NB4 (cell line): ENCODE measurements at regions not wholly inside any gene's neighbourhood (a gene's known extent, or its start where the extent isn't known, plus 50 kb on each side); places are given as distances from the start of the nearest gene placed in this dataset.
A peak's percentile ranks its signal among the peaks of the same experiment; 100 is the strongest.

Experiments used
- MYC ChIP-seq: IDR thresholded peaks from 2 replicates; pipeline ENCODE4 v1.6.1; 2011; ENCODE audit warnings: low read depth, low read length
- POLR2A ChIP-seq: IDR thresholded peaks from 2 replicates; pipeline ENCODE4 v1.6.1; 2011; ENCODE audit warnings: mild to moderate bottlenecking; ENCODE audit not compliant: insufficient read length; ENCODE audit errors: extremely low read depth
- TF ChIP-seq, protein P1 (sequence below): IDR thresholded peaks from one replicate; pipeline ENCODE4 v1.5.1; 2012; ENCODE audit warnings: low read depth, low read length
- TF ChIP-seq, protein P2 (sequence below): IDR thresholded peaks from 2 replicates; pipeline ENCODE4 v1.6.1; 2011; ENCODE audit warnings: low read depth, low read length

DNA sequence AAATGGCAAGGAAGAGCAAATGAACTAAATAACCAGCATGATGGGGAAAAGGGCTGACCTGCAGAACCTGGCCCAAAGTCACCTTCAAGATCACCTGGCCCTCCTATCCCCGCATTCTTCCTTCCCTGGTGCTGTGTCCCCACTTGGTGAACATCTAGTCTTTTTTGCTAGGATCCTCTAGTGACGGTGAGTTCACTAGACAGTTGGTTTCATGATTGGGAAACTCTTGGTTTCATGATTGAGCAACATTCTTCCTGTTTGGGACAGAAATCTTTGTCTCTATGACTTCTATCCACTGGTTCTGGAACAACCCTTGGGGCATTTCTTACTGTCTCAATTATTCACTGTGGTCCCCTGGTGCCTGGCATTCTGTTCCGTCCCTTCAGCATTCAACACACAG, 50.2 kb upstream of the DAB2IP start:
- TF ChIP-seq, protein P1, sequence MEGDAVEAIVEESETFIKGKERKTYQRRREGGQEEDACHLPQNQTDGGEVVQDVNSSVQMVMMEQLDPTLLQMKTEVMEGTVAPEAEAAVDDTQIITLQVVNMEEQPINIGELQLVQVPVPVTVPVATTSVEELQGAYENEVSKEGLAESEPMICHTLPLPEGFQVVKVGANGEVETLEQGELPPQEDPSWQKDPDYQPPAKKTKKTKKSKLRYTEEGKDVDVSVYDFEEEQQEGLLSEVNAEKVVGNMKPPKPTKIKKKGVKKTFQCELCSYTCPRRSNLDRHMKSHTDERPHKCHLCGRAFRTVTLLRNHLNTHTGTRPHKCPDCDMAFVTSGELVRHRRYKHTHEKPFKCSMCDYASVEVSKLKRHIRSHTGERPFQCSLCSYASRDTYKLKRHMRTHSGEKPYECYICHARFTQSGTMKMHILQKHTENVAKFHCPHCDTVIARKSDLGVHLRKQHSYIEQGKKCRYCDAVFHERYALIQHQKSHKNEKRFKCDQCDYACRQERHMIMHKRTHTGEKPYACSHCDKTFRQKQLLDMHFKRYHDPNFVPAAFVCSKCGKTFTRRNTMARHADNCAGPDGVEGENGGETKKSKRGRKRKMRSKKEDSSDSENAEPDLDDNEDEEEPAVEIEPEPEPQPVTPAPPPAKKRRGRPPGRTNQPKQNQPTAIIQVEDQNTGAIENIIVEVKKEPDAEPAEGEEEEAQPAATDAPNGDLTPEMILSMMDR: no peak
- TF ChIP-seq POLR2A: no peak
- TF ChIP-seq, protein P2, sequence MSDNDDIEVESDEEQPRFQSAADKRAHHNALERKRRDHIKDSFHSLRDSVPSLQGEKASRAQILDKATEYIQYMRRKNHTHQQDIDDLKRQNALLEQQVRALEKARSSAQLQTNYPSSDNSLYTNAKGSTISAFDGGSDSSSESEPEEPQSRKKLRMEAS: no peak
- TF ChIP-seq MYC: 0 out of 2 replicates have a peak, but pooled peaks have one; percentile 26
